Cardiac fibroblast (primary cell): ENCODE measurements at regions not wholly inside any gene's neighbourhood (a gene's known extent, or its start where the extent isn't known, plus 50 kb on each side); places are given as distances from the start of the nearest gene placed in this dataset.
"Not testable (repeated sequence)": the region's sequence is repeated elsewhere in the genome, so short reads cannot be mapped to it uniquely, and the experiment has no call there.

Source experiments
- DNase-seq, 2 donors: peaks; one replicate each; pipeline versions ENCODE4 v3.0.0 to v3.0.0-alpha.2; 2010; ENCODE audit warnings: low read depth in 2 of 2
- H3K4me3 ChIP-seq, 2 donors: replicated peaks in 1 of 2; 1 replicate in 1 of 2; 2 replicates in 1 of 2; pipeline ENCODE4 v1.5.1; 2011; ENCODE audit warnings: low read depth in 2 of 2, low read length in 2 of 2, mild to moderate bottlenecking in 2 of 2, moderate library complexity in 1 of 2
- CTCF ChIP-seq: IDR thresholded peaks from one replicate; pipeline ENCODE4 v1.5.1; 2011; ENCODE audit warnings: low read depth, mild to moderate bottlenecking, low read length, inconsistent platforms

- H3K4me3 ChIP-seq: no peak overlapping the region
- TF ChIP-seq CTCF: no peak
- DNase-seq: peak in 1 of 2 donors; percentile 3
These were observed 1031.2 kb downstream of the EFNA5 start for GRCh38 chr5:106639488-106639887.

- no peak overlapping the region for H3K4me3 ChIP-seq
- DNase-seq: no peak
- no peak for TF ChIP-seq CTCF
These were observed 1033.5 kb downstream of the EFNA5 start for GRCh38 chr5:106637275-106637674.

- no peak overlapping the region for H3K4me3 ChIP-seq
- TF ChIP-seq CTCF: no peak
- DNase-seq: no peak
These were observed 1036.4 kb downstream of the EFNA5 start for GRCh38 chr5:106634375-106634774.

- H3K4me3 ChIP-seq: no peak overlapping the region
- no peak for TF ChIP-seq CTCF
- no peak for DNase-seq
These were observed 1036.9 kb downstream of the EFNA5 start for GRCh38 chr5:106633825-106634224.

- H3K4me3 ChIP-seq, DNase-seq: not testable (repeated sequence)
These were observed 1042.3 kb downstream of the EFNA5 start for GRCh38 chr5:106628456-106628855.

- no peak for DNase-seq
- TF ChIP-seq CTCF: no peak
- no peak overlapping the region for H3K4me3 ChIP-seq
These were observed 1060.7 kb downstream of the EFNA5 start for GRCh38 chr5:106610041-106610440.

GRCh38 chr5:106601620-106602019 lies 1069.1 kb downstream of the EFNA5 start:
- DNase-seq: peak; percentile 9 to 27
- no peak for TF ChIP-seq CTCF
- H3K4me3 ChIP-seq: no peak overlapping the region
